IMR-90 (cell line): ENCODE measurements at regions not wholly inside any gene's neighbourhood (a gene's known extent, or its start where the extent isn't known, plus 50 kb on each side); places are given as distances from the start of the nearest gene placed in this dataset.

Source experiments
- ATAC-seq: fragments of 200-7000 bp; cut with Tn5 transposase; 2 replicates; pipeline ENCODE4 v1.9.1; 2020; ENCODE audit warnings: low read depth, mild to moderate bottlenecking, moderate library complexity
- BruUV-seq: library from RNA; stranded (reverse); fragments of 400-500 nt; replicated peaks from 2 replicates; lab custom pipeline; 2021; lab: Mats Ljungman, UMichigan
- CTCF ChIA-PET: fragments of 300-600 bp; formaldehyde crosslinking; extraction: SDS; loops from one replicate; lab custom pipeline; 2021; ENCODE audit warnings: antibody characterized with exemption; lab: Yijun Ruan, JAX
- POLR2A ChIA-PET: fragments of 300-600 bp; sonication (Branson Sonifier 250); formaldehyde crosslinking; loops from one replicate; lab custom pipeline; 2022; ENCODE audit warnings: antibody characterized with exemption; ENCODE audit not compliant: unreplicated experiment; lab: Charles Lee
- DNase-seq: peaks from one replicate; pipeline ENCODE4 v3.0.0; 2013
- H2AFZ ChIP-seq: replicated peaks from 2 replicates; pipeline ENCODE3; 2013; ENCODE audit warnings: low read length, mild to moderate bottlenecking; ENCODE audit not compliant: poor library complexity
- H2AK5ac ChIP-seq: 2 replicates; pipeline ENCODE4 v1.6.1; 2013; ENCODE audit warnings: low read depth, low read length, inconsistent platforms
- H2AK9ac ChIP-seq: replicated peaks from 2 replicates; pipeline ENCODE3; 2013; ENCODE audit warnings: mild to moderate bottlenecking, low read depth, low read length, moderate library complexity; ENCODE audit not compliant: poor library complexity
- H2BK120ac ChIP-seq: 2 replicates; pipeline ENCODE4 v1.6.1; 2013; ENCODE audit warnings: low read depth, low read length, inconsistent platforms
- H2BK15ac ChIP-seq: 3 replicates; pipeline ENCODE4 v1.6.1; 2013; ENCODE audit warnings: low read depth, low read length, inconsistent platforms
- H2BK20ac ChIP-seq: 2 replicates; pipeline ENCODE4 v1.6.1; 2013; ENCODE audit warnings: low read depth, mild to moderate bottlenecking, inconsistent platforms, low read length, moderate library complexity
- H2BK5ac ChIP-seq: 2 replicates; pipeline ENCODE4 v1.6.1; 2013; ENCODE audit warnings: mild to moderate bottlenecking, low read depth, low read length, inconsistent platforms; ENCODE audit not compliant: poor library complexity, severe bottlenecking
- H3K14ac ChIP-seq: replicated peaks from 2 replicates; pipeline ENCODE4 v1.6.1; 2013; ENCODE audit warnings: low read depth, low read length, inconsistent platforms
- H3K18ac ChIP-seq: 2 replicates; pipeline ENCODE4 v1.6.1; 2013; ENCODE audit warnings: low read depth, low read length, control low read depth
- H3K23ac ChIP-seq: 2 replicates; pipeline ENCODE4 v1.6.1; 2013; ENCODE audit warnings: low read depth, low read length, inconsistent platforms
- H3K27ac ChIP-seq: 2 replicates; pipeline ENCODE4 v1.5.1; 2013; ENCODE audit warnings: mild to moderate bottlenecking, control low read depth, low read length; ENCODE audit not compliant: insufficient read depth
- H3K27me3 ChIP-seq: 2 replicates; pipeline ENCODE4 v1.6.1; 2013; ENCODE audit warnings: low read length; ENCODE audit not compliant: control insufficient read depth, insufficient read depth
- H3K36me3 ChIP-seq: 2 replicates; pipeline ENCODE4 v1.6.1; 2013; ENCODE audit warnings: low read length, mixed read lengths; ENCODE audit not compliant: control insufficient read depth, insufficient read depth
- H3K4ac ChIP-seq: 2 replicates; pipeline ENCODE4 v1.6.1; 2013; ENCODE audit warnings: low read depth, low read length, inconsistent platforms
- H3K4me1 ChIP-seq: 2 replicates; pipeline ENCODE4 v1.6.1; 2013; ENCODE audit warnings: low read length, mixed read lengths; ENCODE audit not compliant: control insufficient read depth, insufficient read depth
- H3K4me2 ChIP-seq: 2 replicates; pipeline ENCODE4 v1.6.1; 2013; ENCODE audit warnings: low read depth, mild to moderate bottlenecking, control low read depth, low read length, moderate library complexity
- H3K4me3 ChIP-seq: 2 replicates; pipeline ENCODE4 v1.5.1; 2013; ENCODE audit warnings: low read depth, mild to moderate bottlenecking, control low read depth, low read length, moderate library complexity; ENCODE audit not compliant: insufficient read depth
- H3K56ac ChIP-seq: 2 replicates; pipeline ENCODE4 v1.6.1; 2013; ENCODE audit warnings: low read length, inconsistent platforms; ENCODE audit not compliant: insufficient read depth; ENCODE audit errors: extremely low read depth
- H3K79me1 ChIP-seq, 2 experiments: 2 replicates each; pipeline ENCODE4 v1.6.1; 2013; ENCODE audit warnings: low read length in 2 of 2, inconsistent platforms in 1 of 2, low read depth in 1 of 2
- H3K9ac ChIP-seq: 2 replicates; pipeline ENCODE4 v1.6.1; 2013; ENCODE audit warnings: low read depth, low read length, control low read depth
- H3K9me1 ChIP-seq: 2 replicates; pipeline ENCODE4 v1.6.1; 2013; ENCODE audit warnings: low read length, inconsistent platforms; ENCODE audit not compliant: insufficient read depth
- H3K9me3 ChIP-seq: 2 replicates; pipeline ENCODE4 v1.6.1; 2013; ENCODE audit warnings: low read length; ENCODE audit not compliant: control insufficient read depth, insufficient read depth
- H4K20me1 ChIP-seq: 2 replicates; pipeline ENCODE4 v1.6.1; 2013; ENCODE audit warnings: low read length, inconsistent platforms; ENCODE audit not compliant: insufficient read depth
- H4K5ac ChIP-seq: 2 replicates; pipeline ENCODE4 v1.6.1; 2013; ENCODE audit warnings: mild to moderate bottlenecking, low read depth, low read length, control low read depth
- H4K8ac ChIP-seq, 2 experiments: 2 replicates each; pipeline ENCODE4 v1.6.1; 2013; ENCODE audit warnings: low read depth in 2 of 2, low read length in 2 of 2, control low read depth in 1 of 2, inconsistent platforms in 1 of 2
- H4K91ac ChIP-seq: 2 replicates; pipeline ENCODE4 v1.6.1; 2013; ENCODE audit warnings: low read depth, low read length, inconsistent platforms; ENCODE audit not compliant: insufficient read depth
- CHD1 ChIP-seq: IDR thresholded peaks from 2 replicates; pipeline ENCODE4 v1.6.1; 2012; ENCODE audit warnings: low read depth, low read length, improper control_type of control experiment
- MAZ ChIP-seq: IDR thresholded peaks from 2 replicates; pipeline ENCODE4 v1.6.1; 2012; ENCODE audit warnings: low read depth, mild to moderate bottlenecking, low read length, improper control_type of control experiment, moderate library complexity, borderline replicate concordance
- NFE2L2 ChIP-seq: fragments of 150-350 bp; IDR thresholded peaks from 2 replicates; pipeline ENCODE4 v1.6.1; 2016; ENCODE audit warnings: low read depth, mild to moderate bottlenecking, low read length
- RAD21 ChIP-seq: IDR thresholded peaks from 2 replicates; pipeline ENCODE4 v1.6.1; 2012; ENCODE audit warnings: low read length, improper control_type of control experiment
- SMC3 ChIP-seq: fragments of 150-350 bp; IDR thresholded peaks from 2 replicates; pipeline ENCODE4 v1.6.1; 2016; ENCODE audit warnings: low read depth, mild to moderate bottlenecking, antibody characterized with exemption, low read length, moderate library complexity
- WGBS, 2 experiments: methylation state at CpG; one replicate each; pipeline versions ENCODE4 v1.1.5 to v1.1.7; 2013; ENCODE audit warnings: missing lambda C conversion rate in 2 of 2; ENCODE audit not compliant: insufficient read length in 1 of 2; ENCODE audit errors: extremely low coverage in 2 of 2; 5-methylcytosine and 5-hydroxymethylcytosine counted together
- dilution Hi-C: fragments of 300-500 bp; cut with HindIII; formaldehyde crosslinking; loops from one replicate; pipeline ENCODE4 v1.14.3; 2018; ENCODE audit warnings: low sequenced_read_pairs; ENCODE audit not compliant: unreplicated experiment
- in situ Hi-C: fragments of 300-500 bp; cut with MboI; formaldehyde crosslinking; loops from 3 replicates; pipeline ENCODE4 v1.14.3; 2019; ENCODE audit warnings: low sequenced_read_pairs, inconsistent platforms, mixed read lengths
- intact Hi-C: fragments of 100-400 bp; cut with micrococcal nuclease; formaldehyde crosslinking; loops from 2 replicates; pipeline ENCODE4 v1.10.0; 2022
- TF ChIP-seq, protein P1 (sequence below): conservative IDR thresholded peaks from 2 replicates; pipeline ENCODE4 v1.5.1; 2012; ENCODE audit warnings: mild to moderate bottlenecking, low read depth, low read length, improper control_type of control experiment
- TF ChIP-seq, protein P2 (sequence below): fragments of 150-350 bp; IDR thresholded peaks from 2 replicates; pipeline ENCODE4 v1.6.1; 2017; ENCODE audit warnings: mild to moderate bottlenecking, antibody characterized with exemption, low read length, low read depth

DNA sequence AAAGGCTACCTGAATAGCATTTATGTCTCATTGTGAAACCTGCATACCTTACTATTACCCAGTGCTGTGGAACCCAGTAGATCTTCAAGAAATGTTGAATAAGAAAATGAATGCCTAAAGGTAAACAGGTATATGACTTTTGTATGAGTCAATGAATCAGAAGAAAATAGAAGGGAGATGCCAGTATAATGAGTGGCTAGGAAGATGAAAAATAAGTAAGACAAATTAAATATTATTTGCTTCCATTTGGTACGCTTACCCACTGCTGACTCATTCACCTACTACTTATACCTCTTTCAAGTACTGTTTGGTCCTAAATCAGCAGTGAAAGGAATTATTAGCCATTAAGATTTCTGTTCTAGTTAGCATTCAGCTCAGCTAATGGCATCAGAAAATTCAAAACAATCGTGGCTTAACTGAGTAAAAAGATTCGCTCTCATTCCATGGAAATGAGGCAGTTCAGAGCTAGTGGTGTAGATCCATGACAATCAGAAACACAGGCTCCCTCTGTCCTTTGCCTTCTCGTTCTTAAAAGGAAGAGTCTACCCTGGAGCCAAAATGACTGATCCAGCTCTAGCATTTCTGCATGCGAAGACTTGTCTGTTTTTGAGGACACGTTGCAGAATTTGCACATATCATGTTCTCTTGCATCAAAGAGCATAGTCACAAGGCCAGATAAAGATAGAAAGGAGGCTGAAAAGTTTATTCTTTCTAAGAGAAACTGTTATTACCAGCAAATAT lies 705.8 kb upstream of the USP15 start:
- ATAC-seq (no peak), DNase-seq (no peak)
- intact Hi-C loops, result no loop called here

More for the DNA sequence above, 705.8 kb upstream of the USP15 start:
- no peak overlapping the region for H3K14ac ChIP-seq
- no peaks in the 10 kb centered on the region for H3K9me1 ChIP-seq
- H2BK5ac ChIP-seq, result no peak overlapping the region
- H2AK9ac ChIP-seq, result no peak overlapping the region
- no peak overlapping the region for H3K23ac ChIP-seq
- TF ChIP-seq RAD21 (no peak), NFE2L2 (no peak), CHD1 (no peak), MAZ (no peak), SMC3 (no peak)
- TF ChIP-seq, protein P1, sequence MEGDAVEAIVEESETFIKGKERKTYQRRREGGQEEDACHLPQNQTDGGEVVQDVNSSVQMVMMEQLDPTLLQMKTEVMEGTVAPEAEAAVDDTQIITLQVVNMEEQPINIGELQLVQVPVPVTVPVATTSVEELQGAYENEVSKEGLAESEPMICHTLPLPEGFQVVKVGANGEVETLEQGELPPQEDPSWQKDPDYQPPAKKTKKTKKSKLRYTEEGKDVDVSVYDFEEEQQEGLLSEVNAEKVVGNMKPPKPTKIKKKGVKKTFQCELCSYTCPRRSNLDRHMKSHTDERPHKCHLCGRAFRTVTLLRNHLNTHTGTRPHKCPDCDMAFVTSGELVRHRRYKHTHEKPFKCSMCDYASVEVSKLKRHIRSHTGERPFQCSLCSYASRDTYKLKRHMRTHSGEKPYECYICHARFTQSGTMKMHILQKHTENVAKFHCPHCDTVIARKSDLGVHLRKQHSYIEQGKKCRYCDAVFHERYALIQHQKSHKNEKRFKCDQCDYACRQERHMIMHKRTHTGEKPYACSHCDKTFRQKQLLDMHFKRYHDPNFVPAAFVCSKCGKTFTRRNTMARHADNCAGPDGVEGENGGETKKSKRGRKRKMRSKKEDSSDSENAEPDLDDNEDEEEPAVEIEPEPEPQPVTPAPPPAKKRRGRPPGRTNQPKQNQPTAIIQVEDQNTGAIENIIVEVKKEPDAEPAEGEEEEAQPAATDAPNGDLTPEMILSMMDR, result no peak
- TF ChIP-seq, protein P2, sequence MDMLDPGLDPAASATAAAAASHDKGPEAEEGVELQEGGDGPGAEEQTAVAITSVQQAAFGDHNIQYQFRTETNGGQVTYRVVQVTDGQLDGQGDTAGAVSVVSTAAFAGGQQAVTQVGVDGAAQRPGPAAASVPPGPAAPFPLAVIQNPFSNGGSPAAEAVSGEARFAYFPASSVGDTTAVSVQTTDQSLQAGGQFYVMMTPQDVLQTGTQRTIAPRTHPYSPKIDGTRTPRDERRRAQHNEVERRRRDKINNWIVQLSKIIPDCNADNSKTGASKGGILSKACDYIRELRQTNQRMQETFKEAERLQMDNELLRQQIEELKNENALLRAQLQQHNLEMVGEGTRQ, result no peak
- 33% methylated on average over 1 of the region's 6 CpGs; no CpG with 5 or more reads in 1 of the 2 experiments for WGBS, 2 experiments
- no TSS peak for BruUV-seq
- H4K20me1 ChIP-seq, result no peaks in the 10 kb centered on the region
- H3K18ac ChIP-seq, result no peak overlapping the region
- no peak overlapping the region for H2BK120ac ChIP-seq
- no peaks in the 10 kb centered on the region for H3K4me1 ChIP-seq
- no peaks in the 10 kb centered on the region for H3K36me3 ChIP-seq
- no peak overlapping the region for H3K27ac ChIP-seq
- H2BK15ac ChIP-seq, result no peak overlapping the region
- ChIA-PET POLR2A (no interaction called here), CTCF (no interaction called here)
- H4K5ac ChIP-seq, result no peak overlapping the region
- H2AFZ ChIP-seq, result no peak overlapping the region
- dilution Hi-C loops (no loop called here), in situ Hi-C loops (no loop called here)
- no peak overlapping the region for H3K4me3 ChIP-seq
- H2AK5ac ChIP-seq, result no peak overlapping the region
- no peak overlapping the region for H4K8ac ChIP-seq
- H2BK20ac ChIP-seq, result no peak overlapping the region
- no peak overlapping the region for H3K56ac ChIP-seq
- no peak overlapping the region for H3K4ac ChIP-seq
- no peak overlapping the region for H4K91ac ChIP-seq
- H3K9ac ChIP-seq, result no peak overlapping the region
- no peak overlapping the region for H3K4me2 ChIP-seq
- no peaks in the 10 kb centered on the region for H3K27me3 ChIP-seq
- H3K9me3 ChIP-seq, result no peaks in the 10 kb centered on the region; the same call in 1 of the 2 replicates
- H3K79me1 ChIP-seq, result no peaks in the 10 kb centered on the region
